SJCRH30 (cell line): ENCODE measurements at regions not wholly inside any gene's neighbourhood (a gene's known extent, or its start where the extent isn't known, plus 50 kb on each side); places are given as distances from the start of the nearest gene placed in this dataset.
A peak's percentile ranks its signal among the peaks of the same experiment; 100 is the strongest.

Experiments
- DNase-seq, 2 experiments: peaks; one replicate each; pipeline ENCODE4 v3.0.0-alpha.2; 2015 to 2020
- H3K27ac ChIP-seq: fragments of 250-450 bp; sonication (Bioruptor Pico); 2 replicates; pipeline ENCODE4 v1.5.1; 2020; ENCODE audit warnings: mild to moderate bottlenecking, moderate library complexity
- H3K27me3 ChIP-seq: fragments of 250-450 bp; sonication (Bioruptor Pico); 2 replicates; pipeline ENCODE4 v1.5.1; 2020; ENCODE audit warnings: mild to moderate bottlenecking, moderate library complexity
- H3K36me3 ChIP-seq: fragments of 250-450 bp; sonication (Bioruptor Pico); 2 replicates; pipeline ENCODE4 v1.5.1; 2020; ENCODE audit warnings: mild to moderate bottlenecking, moderate library complexity
- H3K4me1 ChIP-seq: fragments of 250-450 bp; sonication (Bioruptor Pico); 2 replicates; pipeline ENCODE4 v1.5.1; 2020; ENCODE audit warnings: mild to moderate bottlenecking, moderate library complexity
- H3K4me3 ChIP-seq: fragments of 250-450 bp; sonication (Bioruptor Pico); 2 replicates; pipeline ENCODE4 v1.5.1; 2020; ENCODE audit warnings: mild to moderate bottlenecking, moderate library complexity
- H3K9me3 ChIP-seq: fragments of 250-450 bp; sonication (Bioruptor Pico); replicated peaks from 2 replicates; pipeline ENCODE4 v1.5.1; 2020; ENCODE audit warnings: mild to moderate bottlenecking, moderate library complexity

DNA sequence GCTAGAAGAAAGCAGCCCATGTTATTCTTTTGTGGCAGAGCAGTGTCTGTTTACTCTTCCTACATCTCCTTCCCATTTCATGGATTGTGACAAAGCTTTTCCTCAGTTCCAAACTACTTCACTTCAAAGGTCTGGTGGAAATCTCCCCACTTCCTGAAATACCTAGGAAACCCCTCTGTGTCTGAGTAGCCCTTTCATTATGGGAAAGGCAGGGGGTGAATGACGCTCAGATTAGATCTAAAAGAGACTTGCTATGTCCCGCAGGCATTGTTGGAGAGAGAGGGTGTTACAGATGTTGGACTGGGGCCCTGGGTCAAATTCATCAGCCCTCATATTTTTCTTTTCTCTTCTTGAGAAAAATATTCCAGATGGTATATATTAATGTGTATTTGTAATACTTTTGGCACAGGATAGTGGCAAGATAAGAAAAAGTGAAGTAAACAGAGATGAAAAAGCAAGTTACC, 675.0 kb downstream of the IRS1 start:
- no peak for DNase-seq
- Histone ChIP-seq H3K27ac (no peak overlapping the region), H3K27me3 (no peaks in the 10 kb centered on the region), H3K4me3 (no peak overlapping the region), H3K4me1 (no peaks in the 10 kb centered on the region), H3K36me3 (no peaks in the 10 kb centered on the region), H3K9me3 (no peaks in the 10 kb centered on the region)

DNA sequence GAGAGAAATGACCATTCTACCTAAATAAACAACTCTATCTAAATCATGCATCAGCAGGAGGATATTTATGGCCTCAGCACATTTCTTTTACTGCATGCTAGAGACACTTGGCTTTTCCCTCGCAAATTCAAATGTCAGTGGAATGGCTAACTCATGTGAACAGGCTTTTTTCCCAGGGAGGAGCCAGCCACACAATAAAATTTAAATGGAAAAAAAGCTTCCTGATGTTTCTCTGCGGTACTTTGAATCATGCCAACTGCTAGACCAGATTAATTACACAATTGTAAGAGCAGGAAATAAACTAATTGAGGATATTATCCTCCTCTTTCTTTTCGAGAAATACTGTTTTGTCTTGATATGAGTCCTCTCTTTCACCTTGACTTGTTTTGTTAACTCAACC, 676.3 kb downstream of the IRS1 start:
- H3K9me3 ChIP-seq, result no peaks in the 10 kb centered on the region
- H3K27me3 ChIP-seq, result no peaks in the 10 kb centered on the region
- H3K4me1 ChIP-seq, result peaks cover 3% of the 10 kb centered on the region; the same call in 1 of the 2 replicates
- no peak overlapping the region for H3K4me3 ChIP-seq
- no peaks in the 10 kb centered on the region for H3K36me3 ChIP-seq
- DNase-seq, result no peak
- H3K27ac ChIP-seq, result no peak overlapping the region

DNA sequence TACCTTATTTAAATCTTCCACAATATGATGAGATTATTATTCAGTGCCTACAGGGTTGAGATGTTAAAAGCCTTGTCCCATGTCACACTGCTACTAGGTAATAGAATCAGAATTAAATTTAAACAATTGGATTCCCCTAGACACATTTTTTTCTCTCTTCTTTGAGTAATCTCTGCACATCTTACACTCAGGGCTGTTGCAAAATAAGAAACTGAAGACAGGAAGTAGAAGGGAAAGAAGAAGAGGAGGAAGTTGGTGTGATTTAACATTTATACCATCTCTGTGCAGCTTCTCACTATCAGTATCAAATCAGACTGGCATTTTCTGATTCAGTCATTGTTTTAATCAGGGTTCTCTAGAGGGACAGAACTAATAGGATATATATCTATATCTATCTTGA, 677.6 kb downstream of the IRS1 start:
- H3K36me3 ChIP-seq, result no peaks in the 10 kb centered on the region
- H3K27ac ChIP-seq, result no peak overlapping the region
- H3K4me3 ChIP-seq, result no peak overlapping the region
- no peak for DNase-seq
- no peaks in the 10 kb centered on the region for H3K27me3 ChIP-seq
- H3K4me1 ChIP-seq, result peaks cover 3% of the 10 kb centered on the region; the same call in 1 of the 2 replicates
- H3K9me3 ChIP-seq, result no peaks in the 10 kb centered on the region

DNA sequence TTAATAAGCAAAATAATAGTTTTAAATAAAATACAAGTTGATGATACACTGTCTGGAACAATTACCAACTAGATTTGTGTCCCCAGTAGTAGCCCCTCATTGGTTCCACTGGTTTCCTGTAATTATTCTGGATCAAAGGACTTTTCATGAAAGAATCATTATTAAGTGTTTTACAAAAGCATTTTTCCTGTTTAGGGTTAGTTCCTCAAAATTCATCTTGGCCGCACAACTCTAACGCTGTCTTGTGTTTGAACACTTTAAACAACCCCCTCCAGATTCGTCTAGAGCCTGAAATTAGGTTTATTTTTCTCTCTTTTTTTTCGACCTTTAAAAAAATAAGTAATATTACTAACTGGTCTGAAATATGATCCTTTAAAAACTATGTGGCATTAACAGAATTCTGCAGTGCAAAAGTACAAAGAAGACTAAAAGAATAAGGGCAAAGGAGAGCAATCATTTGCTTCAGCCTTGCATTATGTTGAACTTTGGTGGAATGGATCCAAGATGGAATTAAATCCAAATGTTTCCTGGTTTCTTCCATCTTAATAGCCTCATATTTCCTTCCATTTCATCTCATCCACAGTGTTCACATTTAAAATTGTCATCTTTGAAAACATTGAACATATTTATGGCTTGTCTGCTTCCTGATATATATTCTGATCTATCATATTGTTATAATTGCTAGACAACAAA, 678.4 kb downstream of the IRS1 start:
- no peak overlapping the region for H3K27ac ChIP-seq
- DNase-seq, result no peak
- no peaks in the 10 kb centered on the region for H3K27me3 ChIP-seq
- no peak overlapping the region for H3K4me3 ChIP-seq
- H3K9me3 ChIP-seq, result no peaks in the 10 kb centered on the region
- H3K4me1 ChIP-seq, result peaks cover 3% of the 10 kb centered on the region; the same call in 1 of the 2 replicates
- H3K36me3 ChIP-seq, result no peaks in the 10 kb centered on the region

DNA sequence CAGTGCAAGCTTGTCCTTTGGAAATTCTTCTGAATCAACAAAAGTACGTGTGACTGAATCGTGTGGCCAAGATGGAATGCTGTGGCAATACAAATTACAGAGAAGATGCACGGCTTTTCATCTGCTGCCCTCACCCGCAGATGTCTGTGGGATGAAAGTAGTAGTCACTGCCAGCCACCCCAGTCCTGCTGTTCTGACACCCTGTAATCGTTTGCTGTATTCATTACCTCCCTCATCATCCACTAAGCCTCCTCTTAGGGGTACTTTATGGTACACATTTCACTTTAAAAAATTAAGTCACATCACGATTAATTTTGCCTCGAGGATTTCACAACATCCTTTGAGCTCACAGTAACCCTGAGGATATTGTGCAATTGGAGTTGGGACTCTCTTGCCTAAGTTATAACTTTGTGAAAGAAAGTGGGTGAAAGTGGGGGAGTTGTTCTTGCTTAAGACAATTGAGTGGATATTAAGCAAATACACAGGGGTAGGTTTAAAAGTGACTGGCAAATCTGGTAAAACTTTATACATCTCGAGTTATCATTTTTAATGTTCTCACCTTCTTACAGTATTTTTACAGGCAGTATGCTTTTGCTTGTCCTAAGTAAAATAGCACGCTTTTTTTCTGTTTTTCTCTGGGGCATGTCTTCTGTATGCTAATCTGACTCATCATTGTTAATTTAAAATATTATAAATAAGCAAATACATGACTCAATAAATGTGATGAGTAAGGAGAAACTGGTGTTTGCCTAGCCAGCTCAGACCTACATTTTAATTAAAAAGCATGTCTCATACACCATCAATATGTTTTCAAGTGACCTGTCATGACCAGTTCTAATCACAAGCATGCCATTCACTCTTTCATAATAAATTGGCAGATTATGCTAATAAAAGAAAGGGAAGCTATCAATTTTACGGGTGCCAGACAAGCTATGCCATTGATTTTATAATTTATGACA, 680.9 kb downstream of the IRS1 start:
- H3K27ac ChIP-seq, result peak overlapping the region; percentile 17; the same call in 1 of the 2 replicates
- no peak overlapping the region; the same call in 1 of the 2 replicates for H3K4me3 ChIP-seq
- no peaks in the 10 kb centered on the region for H3K9me3 ChIP-seq
- H3K4me1 ChIP-seq, result peaks cover 17% of the 10 kb centered on the region
- no peaks in the 10 kb centered on the region for H3K36me3 ChIP-seq
- DNase-seq, result peak; percentile 55 to 61
- H3K27me3 ChIP-seq, result no peaks in the 10 kb centered on the region

DNA sequence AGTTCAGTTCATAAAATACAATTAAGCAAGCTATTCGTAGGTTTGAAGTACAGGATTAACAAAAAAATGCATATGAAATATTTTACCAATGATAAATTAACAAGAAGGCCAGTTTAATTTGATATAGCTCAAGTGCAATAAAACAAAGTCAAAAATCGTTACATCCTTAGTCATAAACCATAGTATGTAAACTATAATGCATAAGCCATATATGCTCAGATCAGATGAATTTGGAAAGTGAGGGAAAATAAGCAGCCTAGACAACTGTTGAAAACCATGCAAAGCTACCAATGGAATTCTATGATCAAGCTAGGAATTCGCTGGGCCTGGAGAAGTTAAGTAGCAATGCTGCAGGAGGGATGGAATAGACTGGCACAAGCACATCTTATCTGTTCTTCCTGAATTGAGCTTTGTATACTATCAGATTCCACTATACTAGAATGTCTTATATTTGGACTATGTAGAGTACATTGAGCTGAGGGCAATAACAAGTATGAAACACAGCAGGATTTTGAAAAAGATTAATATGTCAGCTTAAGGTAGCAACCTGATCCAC, 682.0 kb downstream of the IRS1 start:
- DNase-seq, result no peak
- Histone ChIP-seq H3K4me3 (no peak overlapping the region), H3K9me3 (no peaks in the 10 kb centered on the region), H3K27ac (no peak overlapping the region), H3K36me3 (no peaks in the 10 kb centered on the region), H3K4me1 (peaks cover 17% of the 10 kb centered on the region), H3K27me3 (no peaks in the 10 kb centered on the region)

DNA sequence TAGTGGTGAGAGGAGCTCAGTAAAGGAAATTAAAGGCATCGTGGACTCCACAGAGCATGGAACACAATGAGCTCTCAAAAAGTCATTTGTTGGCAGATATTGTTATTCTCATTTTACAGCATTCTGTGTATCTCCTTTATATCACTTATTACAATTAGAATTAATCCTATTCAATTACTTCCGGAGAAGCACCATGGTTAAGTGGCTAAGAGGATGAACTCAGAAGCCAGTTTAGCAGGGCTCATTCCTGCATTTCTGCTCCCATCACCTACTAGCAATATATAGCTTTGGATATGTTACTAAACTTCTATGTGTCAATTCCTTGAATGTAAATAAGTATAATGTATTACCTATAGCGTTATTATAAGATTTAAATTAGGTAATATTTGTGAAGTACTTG, 683.3 kb downstream of the IRS1 start:
- Histone ChIP-seq H3K4me3 (no peak overlapping the region), H3K4me1 (peaks cover 17% of the 10 kb centered on the region), H3K27me3 (no peaks in the 10 kb centered on the region), H3K36me3 (no peaks in the 10 kb centered on the region), H3K27ac (no peak overlapping the region), H3K9me3 (no peaks in the 10 kb centered on the region)
- DNase-seq, result no peak

DNA sequence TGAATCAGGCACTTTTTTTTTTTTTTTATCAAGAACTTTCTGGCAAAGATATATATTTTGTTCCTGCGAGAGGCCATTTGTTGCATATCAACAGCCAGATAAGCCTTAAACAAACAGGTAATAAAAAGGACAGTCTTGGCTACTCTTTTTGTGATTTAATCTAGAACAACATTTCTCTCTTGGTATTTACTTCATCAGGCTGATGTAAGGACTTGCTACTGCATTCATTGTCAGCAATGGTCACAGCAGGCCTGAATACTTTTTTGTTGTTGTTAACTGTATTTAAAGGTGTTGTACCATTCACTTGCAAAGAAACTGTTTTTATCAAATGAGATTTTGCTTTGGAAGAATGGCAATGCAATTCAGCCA, 683.8 kb downstream of the IRS1 start:
- H3K27ac ChIP-seq, result peak overlapping the region; percentile 21; the same call in 1 of the 2 replicates
- H3K27me3 ChIP-seq, result no peaks in the 10 kb centered on the region
- no peaks in the 10 kb centered on the region for H3K36me3 ChIP-seq
- peaks cover 17% of the 10 kb centered on the region for H3K4me1 ChIP-seq
- no peak overlapping the region for H3K4me3 ChIP-seq
- no peak for DNase-seq
- H3K9me3 ChIP-seq, result no peaks in the 10 kb centered on the region

DNA sequence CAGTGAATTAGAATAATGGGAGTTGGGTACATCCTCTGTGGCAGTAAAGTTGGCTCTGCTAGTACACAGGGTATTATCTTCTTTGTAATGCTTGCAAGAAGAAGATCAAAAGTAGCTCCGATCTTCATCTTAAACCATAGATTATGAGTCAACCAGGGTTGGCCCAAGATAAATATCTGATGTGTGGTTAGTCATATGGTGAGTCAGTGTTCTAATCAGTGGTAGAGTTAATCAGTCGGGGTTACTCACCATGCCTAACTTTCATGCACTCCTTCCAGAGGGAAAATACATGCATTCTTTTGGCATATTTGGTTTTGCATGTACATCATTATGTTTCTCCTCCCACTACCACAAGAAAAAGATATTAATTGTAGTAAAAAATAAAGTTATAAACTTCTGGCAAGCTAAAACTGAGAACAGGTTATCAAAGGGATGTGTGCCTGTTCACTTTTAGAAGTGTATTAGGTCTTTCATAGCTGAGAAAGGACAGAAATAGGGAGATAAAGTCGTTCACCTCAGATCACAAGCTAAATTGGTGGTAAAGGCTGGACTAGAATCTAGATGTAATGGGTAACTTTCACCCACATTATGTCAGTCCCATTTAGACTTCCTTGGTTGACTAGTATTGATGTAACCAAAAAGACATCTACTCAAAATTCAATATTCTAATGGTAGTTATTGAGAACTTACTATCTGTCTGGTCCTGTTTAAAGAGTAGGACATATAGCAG, 684.4 kb downstream of the IRS1 start:
- no peak overlapping the region for H3K4me3 ChIP-seq
- peak overlapping the region; percentile 21; the same call in 1 of the 2 replicates for H3K27ac ChIP-seq
- DNase-seq, result peak; percentile 26 to 62
- H3K27me3 ChIP-seq, result no peaks in the 10 kb centered on the region
- peaks cover 17% of the 10 kb centered on the region for H3K4me1 ChIP-seq
- H3K36me3 ChIP-seq, result no peaks in the 10 kb centered on the region
- H3K9me3 ChIP-seq, result no peaks in the 10 kb centered on the region

DNA sequence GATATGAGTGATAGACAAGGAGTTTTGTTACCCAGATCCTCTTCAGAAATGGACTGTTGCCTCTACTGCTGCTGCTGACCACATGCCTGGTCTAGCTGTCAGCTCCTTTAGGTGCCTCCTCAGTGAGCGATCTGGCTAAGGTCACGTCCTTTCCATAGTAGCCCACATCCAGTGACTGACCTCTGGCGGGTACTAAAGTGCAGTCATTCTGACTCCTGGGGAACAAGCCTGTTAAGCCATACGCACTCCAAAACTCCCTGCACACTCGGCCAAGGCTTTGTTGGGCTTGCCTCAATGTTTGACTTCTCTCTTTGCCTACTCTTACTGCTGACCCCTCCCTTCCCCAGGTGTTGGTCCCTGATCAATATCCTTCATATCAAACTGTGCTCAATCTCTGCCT, 685.2 kb downstream of the IRS1 start:
- no peak for DNase-seq
- Histone ChIP-seq H3K27me3 (no peaks in the 10 kb centered on the region), H3K4me3 (no peak overlapping the region), H3K36me3 (no peaks in the 10 kb centered on the region), H3K27ac (no peak overlapping the region), H3K9me3 (no peaks in the 10 kb centered on the region), H3K4me1 (peaks cover 17% of the 10 kb centered on the region)

DNA sequence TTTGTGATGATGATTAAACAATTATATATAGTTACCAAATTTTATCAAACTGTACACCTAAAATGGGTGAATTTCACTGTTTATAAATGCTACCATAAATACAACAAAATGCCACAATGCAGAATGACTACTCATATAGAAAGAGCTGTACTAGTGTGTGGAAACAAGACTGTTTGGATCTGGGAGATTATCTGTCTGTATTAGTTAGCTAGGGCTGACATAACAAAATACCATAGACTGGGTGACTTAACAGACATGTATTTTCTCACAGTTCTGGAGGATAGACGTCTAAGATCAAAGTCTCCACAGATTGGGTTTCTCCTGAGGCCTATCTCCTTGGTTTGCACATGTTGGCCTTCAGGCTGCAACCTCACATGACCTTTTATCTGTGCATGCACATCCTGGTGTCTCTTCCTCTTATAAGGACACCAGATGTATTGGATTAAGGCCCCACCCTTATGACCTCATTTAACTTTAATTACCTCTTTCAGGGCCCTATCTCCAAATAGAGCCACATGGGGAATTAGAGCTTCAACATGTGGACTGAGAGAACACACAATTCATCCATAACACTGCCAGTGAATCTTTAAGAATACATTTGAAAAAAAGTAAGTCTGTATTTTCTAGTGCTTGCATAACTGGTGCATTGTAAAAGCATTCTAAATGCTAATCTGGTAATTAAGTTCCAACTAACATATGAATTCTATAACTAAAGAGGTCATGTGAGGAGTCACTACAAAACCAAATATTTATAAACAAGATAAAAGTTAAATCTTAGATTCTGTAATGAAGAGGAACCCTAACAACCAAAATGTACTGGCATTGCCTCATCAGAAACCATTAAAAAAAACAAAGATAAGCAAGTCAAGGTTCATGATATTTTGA, 699.6 kb downstream of the NYAP2 start:
- no peak overlapping the region for H3K4me3 ChIP-seq
- peaks cover 6% of the 10 kb centered on the region for H3K9me3 ChIP-seq
- DNase-seq, result peak in 1 of 2 experiments; percentile 5
- no peak overlapping the region for H3K27ac ChIP-seq
- H3K27me3 ChIP-seq, result no peaks in the 10 kb centered on the region
- 0 out of 2 replicates have a peak, but pooled peaks cover 5% of the 10 kb centered on the region for H3K4me1 ChIP-seq
- no peaks in the 10 kb centered on the region for H3K36me3 ChIP-seq

DNA sequence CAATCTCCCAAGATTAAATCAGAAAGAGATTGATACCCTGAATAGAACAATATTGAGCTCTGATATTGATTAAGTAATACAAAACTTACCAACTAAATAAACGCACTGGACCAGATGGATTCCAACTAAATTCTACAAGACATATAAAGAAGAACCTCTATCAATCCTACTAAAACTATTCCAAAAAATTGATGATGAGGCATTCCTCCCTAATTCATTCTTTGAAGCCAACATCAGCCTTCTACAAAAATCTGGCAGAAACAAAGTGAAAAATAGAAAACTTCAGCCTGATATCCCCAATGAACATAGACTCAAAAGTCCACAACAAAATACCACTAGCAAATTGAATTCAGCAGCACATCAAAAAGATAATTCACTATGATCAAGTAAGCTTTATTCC, 695.5 kb downstream of the NYAP2 start:
- Histone ChIP-seq H3K36me3 (no peaks in the 10 kb centered on the region), H3K27me3 (no peaks in the 10 kb centered on the region), H3K27ac (no peak overlapping the region), H3K4me3 (no peak overlapping the region), H3K9me3 (peaks cover 8% of the 10 kb centered on the region), H3K4me1 (0 out of 2 replicates have a peak, but pooled peaks cover 2% of the 10 kb centered on the region)
- no peak for DNase-seq

DNA sequence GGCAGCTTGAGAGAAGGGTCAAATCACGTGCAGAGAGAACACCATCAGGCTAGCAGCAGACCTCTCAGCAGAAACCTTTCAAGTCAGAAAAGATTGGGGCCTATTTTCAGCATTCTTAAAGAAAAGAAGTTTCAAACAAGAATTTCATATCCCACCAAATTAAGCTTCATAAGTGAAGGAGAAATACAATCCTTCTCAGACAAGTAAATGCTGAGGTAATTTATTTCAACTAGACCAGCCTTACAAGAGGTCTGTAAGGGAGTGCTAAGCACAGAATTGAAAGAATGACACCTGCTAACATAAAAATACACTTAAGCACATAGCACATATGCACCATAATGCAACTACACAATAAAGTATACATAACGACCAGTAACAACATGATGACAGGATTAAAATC, 693.9 kb downstream of the NYAP2 start:
- Histone ChIP-seq H3K27ac (no peak overlapping the region), H3K4me3 (no peak overlapping the region), H3K4me1 (no peaks in the 10 kb centered on the region), H3K27me3 (no peaks in the 10 kb centered on the region), H3K36me3 (no peaks in the 10 kb centered on the region), H3K9me3 (peaks cover 5% of the 10 kb centered on the region)
- no peak for DNase-seq

DNA sequence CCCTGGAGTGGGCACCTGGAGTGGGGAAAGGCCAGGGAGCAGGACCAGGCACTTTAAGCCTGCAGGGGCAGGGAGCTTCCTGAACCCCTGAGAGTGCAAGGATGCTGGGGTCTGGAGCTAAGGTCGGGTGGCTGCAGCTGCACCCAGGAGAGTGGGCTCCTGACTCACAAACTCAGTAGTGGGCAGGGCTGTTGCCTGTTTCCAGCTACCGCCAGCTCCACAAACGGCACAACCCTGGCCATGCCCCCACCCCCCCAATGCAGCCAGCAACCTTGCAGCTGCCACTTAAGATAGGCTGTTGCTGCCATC, 688.8 kb downstream of the NYAP2 start:
- no peak overlapping the region for H3K27ac ChIP-seq
- no peak for DNase-seq
- H3K27me3 ChIP-seq, result no peaks in the 10 kb centered on the region
- H3K36me3 ChIP-seq, result no peaks in the 10 kb centered on the region
- no peaks in the 10 kb centered on the region for H3K4me1 ChIP-seq
- H3K4me3 ChIP-seq, result no peak overlapping the region
- H3K9me3 ChIP-seq, result no peaks in the 10 kb centered on the region; the same call in none of the 2 replicates
